Keratinocyte (primary cell): ENCODE measurements at regions not wholly inside any gene's neighbourhood (a gene's known extent, or its start where the extent isn't known, plus 50 kb on each side); places are given as distances from the start of the nearest gene placed in this dataset.

Experiments used
- DNase-seq: peaks from one replicate; pipeline ENCODE4 v3.0.0-alpha.2; 2011; ENCODE audit warnings: low read depth, missing footprints, low spot score
- FAIRE-seq: peaks from 2 replicates; lab custom pipeline; 2011; peaks lifted over from hg19 to GRCh38; lab: Jason Lieb, UNC
- H2AFZ ChIP-seq: 2 replicates; pipeline ENCODE4 v1.6.0; 2012; ENCODE audit warnings: low read length, control low read depth, inconsistent platforms; ENCODE audit not compliant: control insufficient read depth
- H3K27ac ChIP-seq: 2 replicates; pipeline ENCODE4 v1.5.1; 2011; ENCODE audit warnings: low read length; ENCODE audit not compliant: control insufficient read depth, insufficient read depth
- H3K27me3 ChIP-seq: 3 replicates; pipeline ENCODE4 v1.6.0; 2011; ENCODE audit warnings: low read length; ENCODE audit not compliant: control insufficient read depth, insufficient read depth; ENCODE audit errors: extremely low read depth
- H3K36me3 ChIP-seq, 2 experiments: 2 replicates in 1 of 2; 3 replicates in 1 of 2; pipeline ENCODE4 v1.5.1; 2011; ENCODE audit warnings: low read length in 2 of 2, mild to moderate bottlenecking in 1 of 2; ENCODE audit not compliant: control insufficient read depth in 2 of 2, insufficient read depth in 2 of 2; ENCODE audit errors: extremely low read depth in 1 of 2
- H3K4me1 ChIP-seq: 3 replicates; pipeline ENCODE4 v1.5.1; 2011; ENCODE audit warnings: low read length; ENCODE audit not compliant: control insufficient read depth, insufficient read depth; ENCODE audit errors: extremely low read depth
- H3K4me2 ChIP-seq: 3 replicates; pipeline ENCODE4 v1.6.0; 2011; ENCODE audit warnings: low read depth, low read length; ENCODE audit not compliant: control insufficient read depth, insufficient read depth; ENCODE audit errors: extremely low read depth
- H3K4me3 ChIP-seq, 3 experiments: fragments of 200-600 bp in 1 of 3; sonication (generic) in 1 of 3; 2 replicates in 2 of 3; 3 replicates in 1 of 3; pipeline ENCODE4 v1.5.1; 2011 to 2016; ENCODE audit warnings: low read length in 3 of 3, mild to moderate bottlenecking in 3 of 3, control low read depth in 2 of 3, inconsistent platforms in 1 of 3, low read depth in 1 of 3, mixed read lengths in 1 of 3, mixed run types in 1 of 3, moderate library complexity in 1 of 3; ENCODE audit not compliant: control insufficient read depth in 2 of 3, insufficient read depth in 2 of 3; ENCODE audit errors: extremely low read depth in 1 of 3
- H3K79me2 ChIP-seq: 2 replicates; pipeline ENCODE4 v1.6.0; 2012; ENCODE audit warnings: low read length; ENCODE audit not compliant: control insufficient read depth, insufficient read depth
- H3K9ac ChIP-seq: 3 replicates; pipeline ENCODE4 v1.6.0; 2011; ENCODE audit warnings: low read length; ENCODE audit not compliant: control insufficient read depth, insufficient read depth; ENCODE audit errors: extremely low read depth
- H3K9me1 ChIP-seq: 3 replicates; pipeline ENCODE4 v1.6.0; 2011; ENCODE audit warnings: low read length; ENCODE audit not compliant: control insufficient read depth, insufficient read depth; ENCODE audit errors: extremely low read depth
- H3K9me3 ChIP-seq: 2 replicates; pipeline ENCODE4 v1.5.1; 2012; ENCODE audit warnings: low read depth, low read length; ENCODE audit not compliant: control insufficient read depth
- H4K20me1 ChIP-seq: 3 replicates; pipeline ENCODE4 v1.6.0; 2011; ENCODE audit warnings: low read length; ENCODE audit not compliant: control insufficient read depth, insufficient read depth; ENCODE audit errors: extremely low read depth
- EZH2 ChIP-seq: IDR thresholded peaks from one replicate; pipeline ENCODE4 v1.6.1; 2012; ENCODE audit warnings: inconsistent platforms, mild to moderate bottlenecking, low read length, moderate library complexity
- dilution Hi-C: fragments of 300-500 bp; cut with MboI; formaldehyde crosslinking; loops from one replicate; pipeline ENCODE4 v1.7.0; 2020; ENCODE audit warnings: low sequenced_read_pairs; ENCODE audit not compliant: extremely low pct_ligation_motif_present
- TF ChIP-seq, protein P1 (sequence below), 3 experiments: IDR thresholded peaks in 1 of 3; conservative IDR thresholded peaks in 1 of 3; optimal IDR thresholded peaks in 1 of 3; 2 replicates in 2 of 3; 3 replicates in 1 of 3; pipeline versions ENCODE3 to v1.5.1; 2011; ENCODE audit warnings: low read length in 3 of 3, mild to moderate bottlenecking in 3 of 3, moderate library complexity in 2 of 3, control low read depth in 1 of 3, inconsistent platforms in 1 of 3; ENCODE audit not compliant: insufficient read depth in 2 of 3; ENCODE audit errors: extremely low read depth in 1 of 3

DNA sequence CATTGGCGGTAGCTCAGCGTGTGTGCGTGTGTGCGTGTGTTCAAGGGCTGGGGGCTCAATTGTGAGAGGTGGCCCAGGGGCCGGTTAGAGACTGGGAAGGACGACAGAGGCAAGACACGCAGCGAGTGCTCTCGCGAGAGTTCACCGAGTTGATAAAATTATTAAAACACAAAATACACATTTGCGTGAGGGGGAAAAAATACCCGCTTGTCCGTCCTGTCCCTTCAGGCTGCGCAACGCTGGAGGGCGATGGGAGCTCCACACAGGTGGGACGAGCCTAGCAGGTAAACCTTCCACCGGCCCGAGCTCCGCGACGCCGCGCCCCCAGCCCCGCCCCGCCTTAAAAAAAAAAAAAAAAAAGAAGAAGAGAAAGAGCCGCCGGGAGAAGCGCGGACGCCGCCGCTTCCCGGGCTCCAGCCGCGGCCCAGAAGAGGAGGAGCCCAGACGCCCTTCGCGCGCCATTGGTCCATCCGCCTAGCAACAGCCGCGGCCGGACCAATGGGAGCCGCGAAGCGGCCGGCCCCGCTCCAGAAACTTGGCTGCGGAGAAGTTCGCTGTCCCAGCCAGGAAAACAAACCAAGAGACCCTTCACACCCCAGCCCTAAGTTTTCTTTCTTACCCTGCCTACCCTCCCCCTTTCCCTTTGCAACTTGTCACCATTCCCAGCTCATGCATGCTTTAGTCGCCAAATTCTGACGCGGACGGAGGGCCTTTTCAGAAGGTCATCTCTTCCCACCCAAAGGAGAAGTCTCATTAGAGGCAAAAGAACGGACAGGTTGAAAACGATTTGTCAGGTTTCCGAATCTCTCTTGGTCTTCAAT, 169.9 kb upstream of the MAF start:
- H4K20me1 ChIP-seq, result no peaks in the 10 kb centered on the region
- no peaks in the 10 kb centered on the region for H3K9me3 ChIP-seq
- peak overlapping the region; percentile 73 for H3K27ac ChIP-seq
- DNase-seq, result peak; percentile 30
- no peaks in the 10 kb centered on the region for H3K79me2 ChIP-seq
- H3K9me1 ChIP-seq, result no peaks in the 10 kb centered on the region
- dilution Hi-C loops, result no loop called here
- peak overlapping the region; percentile 76 for H3K9ac ChIP-seq
- H3K36me3 ChIP-seq, result no peaks in the 10 kb centered on the region
- H3K4me3 ChIP-seq, result peak overlapping the region; percentile 46 to 77 (median 66)
- TF ChIP-seq, protein P1, sequence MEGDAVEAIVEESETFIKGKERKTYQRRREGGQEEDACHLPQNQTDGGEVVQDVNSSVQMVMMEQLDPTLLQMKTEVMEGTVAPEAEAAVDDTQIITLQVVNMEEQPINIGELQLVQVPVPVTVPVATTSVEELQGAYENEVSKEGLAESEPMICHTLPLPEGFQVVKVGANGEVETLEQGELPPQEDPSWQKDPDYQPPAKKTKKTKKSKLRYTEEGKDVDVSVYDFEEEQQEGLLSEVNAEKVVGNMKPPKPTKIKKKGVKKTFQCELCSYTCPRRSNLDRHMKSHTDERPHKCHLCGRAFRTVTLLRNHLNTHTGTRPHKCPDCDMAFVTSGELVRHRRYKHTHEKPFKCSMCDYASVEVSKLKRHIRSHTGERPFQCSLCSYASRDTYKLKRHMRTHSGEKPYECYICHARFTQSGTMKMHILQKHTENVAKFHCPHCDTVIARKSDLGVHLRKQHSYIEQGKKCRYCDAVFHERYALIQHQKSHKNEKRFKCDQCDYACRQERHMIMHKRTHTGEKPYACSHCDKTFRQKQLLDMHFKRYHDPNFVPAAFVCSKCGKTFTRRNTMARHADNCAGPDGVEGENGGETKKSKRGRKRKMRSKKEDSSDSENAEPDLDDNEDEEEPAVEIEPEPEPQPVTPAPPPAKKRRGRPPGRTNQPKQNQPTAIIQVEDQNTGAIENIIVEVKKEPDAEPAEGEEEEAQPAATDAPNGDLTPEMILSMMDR (optimal IDR thresholded peaks at IDR 0.05 in 1 of 3, IDR thresholded peaks at IDR 0.05 in 1 of 3, conservative IDR thresholded peaks at IDR 0.05 in 1 of 3; ENCODE audit: extremely low read depth in 1 of 3, insufficient read depth in 2 of 3, low read length in 3 of 3), result peak in 1 of 3 experiments; percentile 46
- no peak for TF ChIP-seq EZH2
- peaks cover 31% of the 10 kb centered on the region for H3K4me1 ChIP-seq
- H3K4me2 ChIP-seq, result peak overlapping the region; percentile 93
- no peaks in the 10 kb centered on the region for H3K27me3 ChIP-seq
- H2AFZ ChIP-seq, result peak overlapping the region; percentile 96
- FAIRE-seq, result peak; percentile 52

DNA sequence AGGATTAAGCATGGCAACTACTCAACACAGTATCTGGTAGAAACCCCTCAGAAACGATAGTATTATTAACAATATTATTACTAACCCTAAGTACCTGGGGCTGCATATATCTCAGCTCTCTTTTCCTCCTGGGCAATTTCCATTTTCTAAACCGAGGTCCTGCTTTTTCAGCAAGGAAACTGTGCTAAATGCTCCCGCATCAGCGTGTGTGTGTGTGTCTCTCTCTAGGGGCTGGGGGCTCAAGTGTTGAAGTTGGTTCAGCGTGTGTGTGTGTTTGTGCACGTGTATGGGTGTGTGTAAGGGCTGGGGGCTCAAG, 169.3 kb upstream of the MAF start:
- peak overlapping the region; percentile 76 for H3K9ac ChIP-seq
- TF ChIP-seq, protein P1 (optimal IDR thresholded peaks at IDR 0.05 in 1 of 3, IDR thresholded peaks at IDR 0.05 in 1 of 3, conservative IDR thresholded peaks at IDR 0.05 in 1 of 3; ENCODE audit: extremely low read depth in 1 of 3, insufficient read depth in 2 of 3, low read length in 3 of 3), result no peak
- TF ChIP-seq EZH2, result no peak

More for the DNA sequence above, 169.3 kb upstream of the MAF start:
- H3K36me3 ChIP-seq, result no peaks in the 10 kb centered on the region
- FAIRE-seq (no peak), DNase-seq (no peak)
- H3K79me2 ChIP-seq, result no peaks in the 10 kb centered on the region
- no peaks in the 10 kb centered on the region for H3K9me3 ChIP-seq
- H3K4me1 ChIP-seq, result peaks cover 28% of the 10 kb centered on the region
- no peaks in the 10 kb centered on the region for H3K27me3 ChIP-seq
- peak overlapping the region; percentile 78 for H3K4me2 ChIP-seq
- dilution Hi-C loops, result no loop called here
- peak overlapping the region; percentile 73 for H3K27ac ChIP-seq
- H2AFZ ChIP-seq, result peak overlapping the region; percentile 84
- peak overlapping the region; percentile 41 to 77 (median 46) for H3K4me3 ChIP-seq
- no peaks in the 10 kb centered on the region for H4K20me1 ChIP-seq
- H3K9me1 ChIP-seq, result no peaks in the 10 kb centered on the region
